GM23248 (cell line): ENCODE measurements at regions not wholly inside any gene's neighbourhood (a gene's known extent, or its start where the extent isn't known, plus 50 kb on each side); places are given as distances from the start of the nearest gene placed in this dataset.

Experiments used
- EZH2 ChIP-seq: fragments of 200-600 bp; sonication (generic); IDR thresholded peaks from 2 replicates; pipeline ENCODE4 v1.6.1; 2018; ENCODE audit warnings: antibody characterized with exemption, mild to moderate bottlenecking; ENCODE audit not compliant: insufficient read depth, poor library complexity, severe bottlenecking
- EZH2phosphoT487 ChIP-seq: fragments of 200-600 bp; sonication (generic); IDR thresholded peaks from 2 replicates; pipeline ENCODE4 v1.6.1; 2018; ENCODE audit warnings: antibody characterized with exemption, moderate library complexity, mild to moderate bottlenecking, low read depth; ENCODE audit not compliant: insufficient read depth

DNA sequence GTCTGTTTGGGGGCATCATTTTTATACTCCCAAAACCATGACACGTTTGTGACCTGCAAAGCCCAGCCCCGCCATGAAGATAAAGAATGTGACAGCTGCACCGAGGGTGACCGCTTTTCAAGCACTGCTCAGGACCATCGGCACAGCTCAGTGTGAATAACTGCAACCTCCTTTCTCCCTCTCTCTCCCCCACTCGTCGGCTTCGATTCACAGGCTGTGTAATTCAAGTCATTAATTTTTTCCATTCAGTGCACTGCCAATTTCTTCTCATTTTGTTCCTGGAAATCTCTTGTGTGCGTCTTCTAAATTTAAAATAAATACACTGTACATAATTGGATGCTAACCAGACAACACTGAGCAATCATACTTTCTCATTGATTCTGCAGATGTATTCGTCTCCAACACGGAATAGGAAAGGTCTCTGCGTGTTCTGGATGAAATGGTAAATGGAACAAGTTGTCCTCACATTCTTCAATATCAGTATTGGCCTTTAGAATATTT is 260.8 kb downstream of the TTC8 start:
- TF ChIP-seq EZH2phosphoT487 = no peak
- no peak for TF ChIP-seq EZH2
